Activated B cell treated with CpG ODN at 0.5 μM for 24 hours (primary cell): ENCODE measurements at regions not wholly inside any gene's neighbourhood (a gene's known extent, or its start where the extent isn't known, plus 50 kb on each side); places are given as distances from the start of the nearest gene placed in this dataset.
A peak's percentile ranks its signal among the peaks of the same experiment; 100 is the strongest.

Experiments
- ATAC-seq: fragments of 200-7000 bp; cut with Tn5 transposase; one replicate; pipeline ENCODE4 v1.10.0; 2021; ENCODE audit warnings: low read depth, mild to moderate bottlenecking, moderate library complexity
- CTCF ChIA-PET: fragments of 350-600 bp; sonication (Branson Sonifier 250); formaldehyde crosslinking; loops from one replicate; lab custom pipeline; 2021; ENCODE audit warnings: antibody characterized with exemption; lab: Charles Lee
- POLR2A ChIA-PET: fragments of 350-600 bp; sonication (Branson Sonifier 250); formaldehyde crosslinking; loops from one replicate; lab custom pipeline; 2021; ENCODE audit warnings: antibody characterized with exemption; lab: Charles Lee
- DNase-seq: peaks from one replicate; pipeline ENCODE4 v3.0.0; 2022
- H3K27ac Mint-ChIP-seq: one replicate; pipeline ENCODE4 v1.8.0; 2020; ENCODE audit warnings: mixed read lengths
- H3K27me3 Mint-ChIP-seq: one replicate; pipeline ENCODE4 v1.8.0; 2021; ENCODE audit warnings: mixed read lengths
- H3K36me3 Mint-ChIP-seq: one replicate; pipeline ENCODE4 v1.8.0; 2021; ENCODE audit warnings: low read depth, mixed read lengths
- H3K4me1 Mint-ChIP-seq: one replicate; pipeline ENCODE4 v1.8.0; 2021; ENCODE audit warnings: mixed read lengths
- H3K4me3 Mint-ChIP-seq: one replicate; pipeline ENCODE4 v1.8.0; 2020; ENCODE audit warnings: mild to moderate bottlenecking, mixed read lengths
- H3K9me3 Mint-ChIP-seq: one replicate; pipeline ENCODE4 v1.8.0; 2020; ENCODE audit warnings: mixed read lengths
- intact Hi-C: fragments of 100-400 bp; cut with micrococcal nuclease; formaldehyde crosslinking; loops from one replicate; pipeline ENCODE4 v1.15.1; 2024
- TF ChIP-seq, protein P1 (sequence below): fragments of 200-600 bp; IDR thresholded peaks from one replicate; pipeline ENCODE4 v1.8.0; 2022; ENCODE audit warnings: antibody characterized with exemption, mild to moderate bottlenecking

DNA sequence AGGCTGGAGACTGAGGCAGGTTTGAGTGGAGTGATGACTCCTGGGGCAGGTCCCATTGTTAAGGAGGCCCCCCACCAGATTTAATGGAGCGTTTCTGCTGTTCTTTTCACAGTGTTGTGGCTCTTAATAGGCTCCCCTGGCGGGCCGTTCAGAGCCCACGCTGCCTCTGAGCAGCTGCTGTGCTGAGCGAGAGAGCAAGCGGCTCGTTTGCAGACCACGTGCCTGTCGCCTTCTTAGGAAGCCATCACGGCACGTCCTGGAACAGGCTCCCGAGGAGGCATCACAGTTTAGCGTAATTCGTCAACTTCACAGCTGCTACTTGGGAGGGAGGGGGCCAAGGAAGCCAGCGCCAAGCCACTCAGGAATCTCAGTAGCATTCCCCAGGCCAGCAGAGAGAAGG, 70.5 kb upstream of the CTTNBP2NL start:
- H3K27ac Mint-ChIP-seq: no peak overlapping the region
- H3K36me3 Mint-ChIP-seq: no peaks in the 10 kb centered on the region
- H3K27me3 Mint-ChIP-seq: peaks cover 37% of the 10 kb centered on the region
- intact Hi-C loops: no loop called here
- no peak overlapping the region for H3K4me3 Mint-ChIP-seq
- no peaks in the 10 kb centered on the region for H3K4me1 Mint-ChIP-seq
- CTCF ChIA-PET: no interaction called here
- POLR2A ChIA-PET: no interaction called here
- no peak for ATAC-seq
- no peaks in the 10 kb centered on the region for H3K9me3 Mint-ChIP-seq
- DNase-seq: no peak
- TF ChIP-seq, protein P1, sequence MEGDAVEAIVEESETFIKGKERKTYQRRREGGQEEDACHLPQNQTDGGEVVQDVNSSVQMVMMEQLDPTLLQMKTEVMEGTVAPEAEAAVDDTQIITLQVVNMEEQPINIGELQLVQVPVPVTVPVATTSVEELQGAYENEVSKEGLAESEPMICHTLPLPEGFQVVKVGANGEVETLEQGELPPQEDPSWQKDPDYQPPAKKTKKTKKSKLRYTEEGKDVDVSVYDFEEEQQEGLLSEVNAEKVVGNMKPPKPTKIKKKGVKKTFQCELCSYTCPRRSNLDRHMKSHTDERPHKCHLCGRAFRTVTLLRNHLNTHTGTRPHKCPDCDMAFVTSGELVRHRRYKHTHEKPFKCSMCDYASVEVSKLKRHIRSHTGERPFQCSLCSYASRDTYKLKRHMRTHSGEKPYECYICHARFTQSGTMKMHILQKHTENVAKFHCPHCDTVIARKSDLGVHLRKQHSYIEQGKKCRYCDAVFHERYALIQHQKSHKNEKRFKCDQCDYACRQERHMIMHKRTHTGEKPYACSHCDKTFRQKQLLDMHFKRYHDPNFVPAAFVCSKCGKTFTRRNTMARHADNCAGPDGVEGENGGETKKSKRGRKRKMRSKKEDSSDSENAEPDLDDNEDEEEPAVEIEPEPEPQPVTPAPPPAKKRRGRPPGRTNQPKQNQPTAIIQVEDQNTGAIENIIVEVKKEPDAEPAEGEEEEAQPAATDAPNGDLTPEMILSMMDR: no peak

DNA sequence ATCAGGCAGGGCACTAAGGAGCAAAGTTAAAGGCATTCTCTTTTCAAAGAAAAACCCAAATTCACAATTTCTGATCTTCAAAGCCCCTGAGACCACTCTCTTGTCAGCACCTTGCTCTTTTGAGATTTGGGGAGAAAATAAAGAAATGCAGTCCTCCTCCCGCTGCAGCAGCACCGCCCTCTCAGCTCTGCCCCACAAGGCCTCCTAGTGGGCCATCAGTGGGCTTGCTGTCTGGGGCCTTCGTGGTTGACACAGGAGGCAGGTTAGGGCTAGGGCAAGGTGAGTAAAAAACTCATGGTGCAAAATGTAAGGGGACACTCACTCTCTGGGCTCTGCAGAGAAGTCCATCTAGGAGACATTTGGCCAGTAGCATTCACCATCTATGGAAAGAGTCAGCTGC, 67.4 kb upstream of the CTTNBP2NL start:
- TF ChIP-seq, protein P1: no peak
- DNase-seq (no peak), ATAC-seq (no peak)
- no peak overlapping the region for H3K4me3 Mint-ChIP-seq
- no peaks in the 10 kb centered on the region for H3K36me3 Mint-ChIP-seq
- ChIA-PET CTCF (no interaction called here), POLR2A (no interaction called here)
- H3K27me3 Mint-ChIP-seq: peaks cover 38% of the 10 kb centered on the region
- no peaks in the 10 kb centered on the region for H3K4me1 Mint-ChIP-seq
- H3K9me3 Mint-ChIP-seq: no peaks in the 10 kb centered on the region
- H3K27ac Mint-ChIP-seq: no peak overlapping the region
- intact Hi-C loops: no loop called here

DNA sequence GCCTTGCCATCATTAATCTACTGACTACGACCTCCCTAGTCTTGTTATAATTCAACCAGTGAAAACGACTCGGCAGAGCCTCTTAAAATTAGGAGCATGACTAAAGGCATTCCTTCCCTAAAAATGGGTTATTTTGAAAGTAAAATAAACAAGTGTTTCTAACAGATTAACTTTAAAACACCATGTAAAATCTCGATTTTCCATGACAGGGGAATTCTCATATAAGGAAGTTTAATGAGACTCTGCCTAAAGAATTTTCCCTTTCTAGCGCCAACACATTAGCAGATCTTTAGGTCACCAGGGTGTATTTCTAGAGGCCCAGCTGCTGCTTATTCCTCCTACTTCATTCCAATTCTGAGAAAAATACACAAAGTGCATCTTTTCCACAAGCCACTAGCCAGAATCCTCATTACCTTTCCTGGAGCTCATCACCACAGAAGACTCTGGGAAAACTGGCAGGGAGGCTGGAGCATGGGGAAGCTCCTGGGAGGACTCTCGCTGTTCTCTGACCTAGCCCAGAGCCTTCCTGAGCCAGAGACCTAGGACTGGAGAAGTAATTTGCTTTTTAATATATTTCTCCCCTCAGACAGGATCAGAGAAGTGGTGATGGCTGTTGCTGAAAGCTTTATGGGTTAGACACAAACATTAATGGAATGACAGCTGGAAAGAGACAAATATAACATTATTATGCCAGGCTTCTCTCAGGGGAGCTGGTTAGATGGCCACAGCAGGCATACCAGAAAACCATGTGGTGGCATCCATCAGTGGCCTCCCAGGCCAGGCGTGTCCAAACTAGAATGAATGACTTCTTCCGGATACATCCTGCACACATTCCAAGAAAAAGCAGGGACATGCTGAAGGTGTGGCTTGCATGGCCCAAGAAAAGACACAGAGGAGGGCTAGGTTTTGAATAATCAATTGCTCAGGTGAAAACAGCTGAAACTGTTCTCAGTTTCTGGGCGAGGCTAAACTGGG, 63.6 kb upstream of the CTTNBP2NL start:
- Mint-ChIP-seq H3K4me1 (peaks cover 5% of the 10 kb centered on the region), H3K9me3 (no peaks in the 10 kb centered on the region), H3K4me3 (no peak overlapping the region), H3K36me3 (no peaks in the 10 kb centered on the region), H3K27ac (no peak overlapping the region), H3K27me3 (peaks cover 39% of the 10 kb centered on the region)
- ATAC-seq (no peak), DNase-seq (no peak)
- ChIA-PET CTCF (no interaction called here), POLR2A (no interaction called here)
- intact Hi-C loops: no loop called here
- TF ChIP-seq, protein P1: no peak

DNA sequence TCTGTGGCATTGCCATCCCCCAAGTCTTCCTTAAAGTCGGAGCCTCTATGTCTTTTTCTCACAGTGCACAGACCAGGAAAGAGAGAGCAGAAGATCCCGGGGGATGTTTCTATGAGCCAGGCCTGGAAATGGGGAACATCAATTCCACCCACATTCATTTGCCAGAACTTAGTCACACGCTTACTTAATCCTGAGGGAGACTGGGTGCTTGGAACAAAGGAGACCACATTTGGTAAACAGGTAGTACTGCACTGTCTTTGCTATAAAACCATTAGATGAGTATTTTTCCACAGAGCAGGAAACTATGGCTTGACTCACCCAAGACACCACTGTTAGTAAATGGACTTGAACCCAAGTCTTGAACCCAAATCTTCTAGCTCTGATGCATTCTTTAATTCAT, 60.7 kb upstream of the CTTNBP2NL start:
- Mint-ChIP-seq H3K9me3 (peaks cover 3% of the 10 kb centered on the region), H3K4me1 (peaks cover 5% of the 10 kb centered on the region), H3K27ac (no peak overlapping the region), H3K27me3 (peaks cover 40% of the 10 kb centered on the region), H3K36me3 (no peaks in the 10 kb centered on the region), H3K4me3 (no peak overlapping the region)
- DNase-seq: no peak
- TF ChIP-seq, protein P1: no peak
- intact Hi-C loops: no loop called here
- POLR2A ChIA-PET: no interaction called here
- no peak for ATAC-seq
- CTCF ChIA-PET: no interaction called here

DNA sequence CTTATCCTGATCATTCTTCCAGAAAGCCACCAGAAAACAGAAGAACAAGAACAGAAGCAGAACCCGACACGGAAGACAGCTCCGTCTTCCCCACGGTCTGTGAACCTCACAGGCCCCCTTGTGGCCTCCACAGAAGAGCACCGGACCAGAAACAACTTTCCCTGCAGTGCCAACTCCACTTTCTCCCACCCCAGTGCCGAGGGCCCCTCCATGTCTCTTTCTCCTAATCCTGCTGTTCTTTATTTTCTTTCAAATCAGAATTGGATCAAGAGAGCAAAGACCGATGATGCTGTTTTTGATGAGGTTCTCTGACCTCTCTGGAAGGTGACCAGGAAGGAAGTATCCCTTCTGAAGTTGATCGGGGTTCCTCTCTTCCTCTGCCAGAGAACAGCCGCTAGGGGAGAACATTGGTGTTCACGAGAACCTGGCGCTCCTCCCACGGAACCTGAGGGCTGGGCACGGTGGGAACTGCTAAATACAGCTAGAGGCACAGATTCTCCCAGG, 58.9 kb upstream of the CTTNBP2NL start:
- ChIA-PET CTCF (no interaction called here), POLR2A (no interaction called here)
- Mint-ChIP-seq H3K36me3 (no peaks in the 10 kb centered on the region), H3K4me3 (peak overlapping the region; percentile 4), H3K9me3 (peaks cover 3% of the 10 kb centered on the region), H3K27me3 (peaks cover 33% of the 10 kb centered on the region), H3K4me1 (peaks cover 5% of the 10 kb centered on the region), H3K27ac (no peak overlapping the region)
- intact Hi-C loops: no loop called here
- DNase-seq (no peak), ATAC-seq (no peak)
- TF ChIP-seq, protein P1: no peak
